ENCODE measurements at regions not wholly inside any gene's neighbourhood (a gene's known extent, or its start where the extent isn't known, plus 50 kb on each side); places are given as distances from the start of the nearest gene placed in this dataset.

- TF ChIP-seq CTCF (IDR thresholded peaks at IDR 0.05) (no peak), POLR2A (IDR thresholded peaks at IDR 0.05) (no peak), EP300 (IDR thresholded peaks at IDR 0.05; ENCODE audit: low read depth) (no peak), POLR2AphosphoS5 (IDR thresholded peaks at IDR 0.05) (no peak)
- Histone ChIP-seq H3K27ac (no peak overlapping the region), H3K9me3 (no peaks in the 10 kb centered on the region), H3K27me3 (no peaks in the 10 kb centered on the region), H3K4me1 (no peaks in the 10 kb centered on the region), H3K4me3 (no peak overlapping the region), H3K36me3 (no peaks in the 10 kb centered on the region)
- DNase-seq, result no peak
- WGBS, 2 donors (ENCODE audit: low coverage in 1 of 2), result 82 to 95% methylated on average over 1 of the region's 1 CpG
- intact Hi-C loops (cut with DNase I; ENCODE audit: low total_unique reads), result no loop called here
- in situ Hi-C loops (cut with MboI; ENCODE audit: low pct_ligation_motif_present in 1 of 4, low pct_unique_long_range_greater_than_20kb in 1 of 4, low sequenced_read_pairs in 3 of 4), result no loop called here
These were observed 130.5 kb upstream of the NOX3 start for GRCh38 chr6:155586090-155586489.

- Histone ChIP-seq H3K4me1 (no peaks in the 10 kb centered on the region), H3K27ac (no peak overlapping the region), H3K4me3 (no peak overlapping the region), H3K9me3 (no peaks in the 10 kb centered on the region), H3K27me3 (no peaks in the 10 kb centered on the region), H3K36me3 (no peaks in the 10 kb centered on the region)
- DNase-seq, result no peak
- no peak for TF ChIP-seq POLR2A (IDR thresholded peaks at IDR 0.05)
- TF ChIP-seq EP300 (IDR thresholded peaks at IDR 0.05; ENCODE audit: low read depth), result no peak
- 67 to 77% methylated on average over 2 to 3 of the region's 3 CpGs for WGBS, 2 donors (ENCODE audit: low coverage in 1 of 2)
- in situ Hi-C loops (cut with MboI; ENCODE audit: low pct_ligation_motif_present in 1 of 4, low pct_unique_long_range_greater_than_20kb in 1 of 4, low sequenced_read_pairs in 3 of 4) (no loop called here), intact Hi-C loops (cut with DNase I; ENCODE audit: low total_unique reads) (no loop called here)
These were observed 128.4 kb upstream of the NOX3 start for GRCh38 chr6:155584006-155584405.

- 73 to 74% methylated on average over 8 to 9 of the region's 9 CpGs for WGBS, 2 donors (ENCODE audit: low coverage in 1 of 2)
- intact Hi-C loops (cut with DNase I; ENCODE audit: low total_unique reads), result no loop called here
- no peak overlapping the region for H3K27ac ChIP-seq
These were observed 126.7 kb upstream of the NOX3 start for GRCh38 chr6:155582016-155582991.

GRCh38 chr6:155580904-155581303 is 125.3 kb upstream of the NOX3 start:
- no peaks in the 10 kb centered on the region for H3K9me3 ChIP-seq
- no peak overlapping the region for H3K27ac ChIP-seq
- in situ Hi-C loops (cut with MboI; ENCODE audit: low pct_ligation_motif_present in 1 of 4, low pct_unique_long_range_greater_than_20kb in 1 of 4, low sequenced_read_pairs in 3 of 4), result no loop called here
- no peak overlapping the region for H3K4me3 ChIP-seq
- H3K27me3 ChIP-seq, result no peaks in the 10 kb centered on the region
- no peaks in the 10 kb centered on the region for H3K36me3 ChIP-seq
- intact Hi-C loops (cut with DNase I; ENCODE audit: low total_unique reads), result no loop called here
- no peaks in the 10 kb centered on the region for H3K4me1 ChIP-seq
- no peak for DNase-seq
- 81 to 89% methylated on average over 2 of the region's 2 CpGs for WGBS, 2 donors (ENCODE audit: low coverage in 1 of 2)
- TF ChIP-seq CTCF (IDR thresholded peaks at IDR 0.05) (peak in 1 of 5 experiments; percentile 2), POLR2A (IDR thresholded peaks at IDR 0.05) (no peak)

More at GRCh38 chr6:155582016-155582991, 126.7 kb upstream of the NOX3 start:
- Histone ChIP-seq H3K27me3 (no peaks in the 10 kb centered on the region), H3K36me3 (no peaks in the 10 kb centered on the region), H3K4me3 (no peak overlapping the region), H3K4me1 (no peaks in the 10 kb centered on the region), H3K9me3 (no peaks in the 10 kb centered on the region)
- TF ChIP-seq CTCF (IDR thresholded peaks at IDR 0.05) (no peak), POLR2AphosphoS5 (IDR thresholded peaks at IDR 0.05) (no peak), EP300 (IDR thresholded peaks at IDR 0.05; ENCODE audit: low read depth) (no peak), POLR2A (IDR thresholded peaks at IDR 0.05) (no peak)
- in situ Hi-C loops (cut with MboI; ENCODE audit: low pct_ligation_motif_present in 1 of 4, low pct_unique_long_range_greater_than_20kb in 1 of 4, low sequenced_read_pairs in 3 of 4), result no loop called here
- DNase-seq, result no peak
